Activated CD4-positive, alpha-beta T cell treated with anti-CD3 and anti-CD28 coated beads for 24 hours (primary cell): ENCODE measurements at regions not wholly inside any gene's neighbourhood (a gene's known extent, or its start where the extent isn't known, plus 50 kb on each side); places are given as distances from the start of the nearest gene placed in this dataset.

Experiments used
- DNase-seq, 2 donors: peaks; one replicate each; pipeline ENCODE4 v3.0.0-alpha.2; 2020; ENCODE audit warnings: low read depth in 2 of 2

- no peak for DNase-seq
These were observed 68.9 kb downstream of the NCR2 start for GRCh38 chr6:41404182-41404845.

- DNase-seq = no peak
These were observed 70.7 kb downstream of the NCR2 start for GRCh38 chr6:41405941-41406727.

- no peak for DNase-seq
These were observed 71.5 kb downstream of the NCR2 start for GRCh38 chr6:41406728-41407489.

GRCh38 chr6:41408576-41408975, 73.2 kb downstream of the NCR2 start:
- DNase-seq = no peak

GRCh38 chr6:41408982-41409381, 73.6 kb downstream of the NCR2 start:
- DNase-seq = no peak

GRCh38 chr6:41409489-41409888, 74.1 kb downstream of the NCR2 start:
- no peak for DNase-seq

GRCh38 chr6:41411961-41412360, 76.6 kb downstream of the NCR2 start:
- no peak for DNase-seq

GRCh38 chr6:41413250-41413649, 77.8 kb downstream of the NCR2 start:
- no peak for DNase-seq

- DNase-seq = no peak
These were observed 81.1 kb downstream of the NCR2 start for GRCh38 chr6:41416501-41416837.

- no peak for DNase-seq
These were observed 83.3 kb downstream of the NCR2 start for GRCh38 chr6:41418741-41419140.

GRCh38 chr6:41419385-41419784, 84.0 kb downstream of the NCR2 start:
- DNase-seq = no peak

GRCh38 chr6:41420186-41420585, 84.8 kb downstream of the NCR2 start:
- no peak for DNase-seq

- DNase-seq = no peak
These were observed 86.8 kb downstream of the NCR2 start for GRCh38 chr6:41422161-41422560.

GRCh38 chr6:41423002-41423401, 87.6 kb downstream of the NCR2 start:
- DNase-seq = no peak

- DNase-seq = peak; percentile 77 to 79
These were observed 89.1 kb downstream of the NCR2 start for GRCh38 chr6:41424370-41425058.

GRCh38 chr6:41425511-41425910, 90.1 kb downstream of the NCR2 start:
- DNase-seq = no peak

- DNase-seq = no peak
These were observed 91.0 kb downstream of the NCR2 start for GRCh38 chr6:41426438-41426851.

GRCh38 chr6:41426888-41427641, 91.7 kb downstream of the NCR2 start:
- no peak for DNase-seq

- DNase-seq = no peak
These were observed 92.4 kb downstream of the NCR2 start for GRCh38 chr6:41427642-41428335.

- no peak for DNase-seq
These were observed 93.1 kb downstream of the NCR2 start for GRCh38 chr6:41428336-41428995.
